COLO668 (cell line): ENCODE measurements at regions not wholly inside any gene's neighbourhood (a gene's known extent, or its start where the extent isn't known, plus 50 kb on each side); places are given as distances from the start of the nearest gene placed in this dataset.

Source experiments
- DNase-seq: peaks from one replicate; lab custom pipeline; 2025; ENCODE audit not compliant: unreplicated experiment; lab: John Stamatoyannopoulos, UW

DNA sequence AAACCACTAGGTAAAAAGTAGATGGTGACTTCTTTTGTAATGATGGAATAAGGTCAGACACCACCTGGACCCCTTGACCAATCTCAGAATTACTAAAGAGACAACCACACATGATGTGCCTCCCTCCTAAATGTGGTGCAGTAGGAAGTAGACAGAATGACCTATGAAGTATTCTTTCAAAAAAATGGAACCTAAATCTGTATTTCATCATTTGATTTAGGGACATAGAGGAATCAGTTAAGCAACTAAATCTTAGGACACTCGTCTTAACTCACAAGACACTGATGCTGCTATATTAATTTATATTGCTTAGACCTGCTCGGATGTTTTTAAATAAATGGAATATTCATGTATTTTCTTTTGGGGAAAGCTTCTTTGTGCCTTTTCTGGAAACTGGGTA, 80.9 kb upstream of the IRF2BP2 start:
- no peak for DNase-seq

DNA sequence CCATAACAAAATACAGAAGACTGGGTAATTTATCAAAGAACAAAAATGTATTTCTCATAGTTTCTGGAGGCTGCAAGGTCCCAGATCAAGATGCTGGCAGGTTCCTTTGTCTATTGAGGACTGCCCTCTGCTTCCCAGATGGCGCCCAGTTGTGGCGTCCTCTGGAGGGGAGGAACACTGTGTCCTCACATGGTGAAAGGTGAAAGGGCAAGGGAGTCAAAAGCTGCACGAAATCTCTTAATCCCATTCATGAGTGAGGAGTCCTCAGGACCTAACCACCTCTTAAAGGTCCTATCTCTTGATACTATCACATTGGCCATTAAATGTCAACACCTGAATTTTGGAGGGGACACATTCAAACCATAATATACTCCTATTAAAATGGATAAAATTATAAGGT, 79.3 kb upstream of the IRF2BP2 start:
- DNase-seq: no peak

DNA sequence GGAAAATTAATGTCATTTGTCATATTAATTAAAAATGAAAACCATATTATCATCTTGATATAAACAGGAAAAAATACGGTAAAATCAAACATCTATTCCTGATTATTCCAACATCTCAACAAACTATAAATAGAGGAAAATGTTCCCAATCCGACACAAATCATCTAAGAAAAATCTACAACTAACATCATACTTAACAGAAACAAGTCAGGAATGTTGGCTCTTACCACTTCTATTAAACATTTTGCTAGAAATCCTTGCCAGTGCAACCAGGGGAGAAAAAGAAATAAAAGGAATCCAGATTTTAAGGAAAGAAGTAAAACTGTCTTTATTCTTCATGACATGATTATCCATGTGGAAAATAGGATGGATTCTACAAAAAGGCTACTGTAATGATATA, 77.0 kb upstream of the IRF2BP2 start:
- no peak for DNase-seq

DNA sequence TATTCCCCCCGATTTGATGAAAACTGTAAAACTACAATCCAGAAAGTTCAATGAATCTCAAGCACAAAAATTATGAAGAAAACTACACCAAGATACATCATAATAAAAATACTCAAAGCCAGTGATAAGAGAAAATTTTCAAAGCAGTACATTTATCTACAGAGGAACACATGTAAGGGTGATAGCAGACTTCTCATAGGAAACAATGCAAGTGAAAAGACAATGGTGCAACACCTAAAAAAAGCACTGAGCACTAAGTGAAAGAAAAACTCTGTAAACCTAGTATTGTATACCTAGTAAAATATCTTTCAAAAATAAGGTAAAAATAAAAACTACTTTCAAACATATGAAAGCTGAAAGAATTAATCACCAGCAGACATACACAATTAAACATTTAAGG, 76.1 kb upstream of the IRF2BP2 start:
- DNase-seq: no peak

DNA sequence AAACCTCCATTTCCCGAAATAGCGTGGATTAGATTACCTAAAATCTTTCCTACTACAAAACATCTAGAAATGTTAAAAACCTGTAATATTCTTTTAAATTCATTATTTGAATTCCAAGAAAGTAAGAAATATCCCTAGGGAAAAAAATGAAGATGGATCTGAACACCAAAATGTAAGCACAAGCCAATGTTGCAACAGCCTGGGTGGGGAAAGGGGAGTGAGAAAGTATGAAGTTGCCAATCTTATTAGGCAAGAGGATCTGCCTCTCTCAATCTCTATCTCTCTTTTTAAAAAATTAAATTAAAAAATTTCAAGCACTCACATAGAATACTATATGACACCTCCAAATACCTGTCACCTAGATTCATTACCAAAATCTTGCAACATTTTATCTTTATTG, 74.9 kb upstream of the IRF2BP2 start:
- no peak for DNase-seq

DNA sequence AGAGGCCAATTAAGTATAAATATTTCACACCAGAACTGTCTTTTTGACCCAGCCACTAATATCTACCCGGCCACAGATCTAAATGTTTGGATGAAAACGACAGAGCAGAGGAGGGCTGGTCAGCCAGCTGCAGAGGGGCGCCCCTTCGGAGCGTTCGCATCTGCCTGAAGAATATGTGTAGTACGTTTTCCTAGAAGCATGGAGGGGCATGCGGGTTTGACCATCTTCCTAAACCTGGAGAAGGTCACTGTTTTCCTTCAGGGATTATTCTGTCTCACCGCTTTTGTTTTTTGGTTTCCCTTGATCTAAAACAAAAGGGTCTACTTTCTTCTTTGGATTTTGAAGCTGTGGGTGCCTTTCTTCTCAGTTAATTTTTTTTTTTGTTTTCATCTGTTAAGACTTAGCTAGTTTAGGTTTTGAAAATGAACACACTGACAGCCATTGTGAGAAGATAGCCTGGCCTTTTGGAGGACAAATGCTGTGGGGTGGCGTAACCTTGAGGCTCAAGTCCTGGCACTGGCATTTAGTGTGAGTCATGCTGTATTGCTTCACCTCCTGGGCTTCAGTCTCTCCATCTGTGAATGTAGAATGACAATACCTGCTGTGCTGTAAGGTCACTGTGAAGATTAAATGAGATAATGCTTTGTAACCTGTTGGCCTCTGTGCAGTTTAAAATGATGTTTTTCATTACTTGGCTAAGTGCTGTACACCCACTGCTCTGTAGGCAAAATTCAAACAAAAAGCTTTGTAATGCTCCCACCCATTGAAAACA, 74.1 kb upstream of the IRF2BP2 start:
- DNase-seq: no peak

DNA sequence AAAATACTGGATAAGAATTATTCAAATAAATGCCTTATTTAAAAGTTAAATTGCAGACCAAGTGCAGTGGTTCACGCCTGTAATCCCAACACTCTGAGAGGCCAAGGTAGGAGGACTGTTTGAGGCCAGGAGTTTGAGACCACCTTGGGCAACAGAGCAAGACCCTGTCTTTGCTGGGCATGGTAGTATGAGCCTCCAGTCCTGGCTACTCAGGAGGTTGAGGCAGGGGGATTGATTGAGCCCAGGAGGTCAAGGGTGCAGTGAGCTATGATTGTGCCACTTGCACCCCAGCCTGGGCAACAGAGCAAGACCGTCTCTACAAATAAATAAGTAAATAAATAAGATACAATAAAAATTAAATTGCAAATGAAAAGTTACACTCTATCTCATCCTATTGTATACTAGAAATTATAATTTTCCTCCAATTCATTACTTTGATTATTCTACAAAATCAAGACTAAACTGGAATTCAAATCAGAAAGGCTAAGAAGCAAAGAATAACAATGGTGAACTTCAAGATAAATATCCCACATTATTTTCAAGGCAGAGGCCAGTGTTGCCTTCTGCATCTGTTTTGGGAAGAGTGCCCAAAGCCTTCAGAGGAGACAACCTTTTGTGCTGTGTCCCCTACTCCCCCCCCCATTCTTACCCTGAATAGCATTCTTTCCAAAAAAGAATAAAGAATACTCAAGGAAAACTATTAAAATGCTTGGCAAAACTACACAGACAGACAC, 73.3 kb upstream of the IRF2BP2 start:
- no peak for DNase-seq

DNA sequence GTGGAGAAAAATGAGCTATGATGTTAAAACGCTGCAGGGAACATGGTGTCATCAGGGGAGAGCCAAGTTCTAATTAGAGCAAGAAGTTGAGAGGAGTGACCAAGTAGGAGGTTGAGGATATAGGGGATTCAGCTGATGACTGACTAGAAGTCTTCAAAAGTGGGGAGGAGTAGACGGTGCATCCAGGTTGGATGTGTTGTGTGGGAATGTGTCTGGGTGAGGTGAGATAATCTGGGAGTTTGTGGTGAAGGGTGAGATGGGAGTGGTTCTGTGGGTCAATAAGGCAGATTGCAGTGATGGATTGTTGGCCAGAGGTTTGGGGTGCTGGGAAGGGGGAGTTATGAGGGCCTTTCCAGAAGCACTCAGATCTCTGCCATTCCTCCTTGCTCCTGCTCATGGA, 72.0 kb upstream of the IRF2BP2 start:
- no peak for DNase-seq

DNA sequence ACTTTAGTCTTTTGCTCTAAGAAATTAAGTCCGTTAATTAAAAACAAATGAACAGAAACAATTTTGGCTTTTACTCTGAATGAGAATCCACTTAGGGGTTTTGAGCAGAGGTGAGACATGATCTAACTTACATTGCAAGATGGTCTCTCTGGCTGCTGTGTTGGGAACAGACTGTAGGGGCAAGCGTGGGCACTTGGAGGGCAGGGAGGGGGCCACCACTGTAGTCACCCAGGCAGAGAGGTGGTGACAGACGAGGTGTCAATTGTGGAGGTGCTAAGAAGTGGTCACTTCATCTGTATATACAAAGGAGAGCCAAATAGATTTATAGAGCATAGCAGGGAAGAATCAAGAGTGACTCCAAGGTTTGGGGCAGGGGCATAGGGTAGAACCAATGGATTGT, 71.1 kb upstream of the IRF2BP2 start:
- no peak for DNase-seq

DNA sequence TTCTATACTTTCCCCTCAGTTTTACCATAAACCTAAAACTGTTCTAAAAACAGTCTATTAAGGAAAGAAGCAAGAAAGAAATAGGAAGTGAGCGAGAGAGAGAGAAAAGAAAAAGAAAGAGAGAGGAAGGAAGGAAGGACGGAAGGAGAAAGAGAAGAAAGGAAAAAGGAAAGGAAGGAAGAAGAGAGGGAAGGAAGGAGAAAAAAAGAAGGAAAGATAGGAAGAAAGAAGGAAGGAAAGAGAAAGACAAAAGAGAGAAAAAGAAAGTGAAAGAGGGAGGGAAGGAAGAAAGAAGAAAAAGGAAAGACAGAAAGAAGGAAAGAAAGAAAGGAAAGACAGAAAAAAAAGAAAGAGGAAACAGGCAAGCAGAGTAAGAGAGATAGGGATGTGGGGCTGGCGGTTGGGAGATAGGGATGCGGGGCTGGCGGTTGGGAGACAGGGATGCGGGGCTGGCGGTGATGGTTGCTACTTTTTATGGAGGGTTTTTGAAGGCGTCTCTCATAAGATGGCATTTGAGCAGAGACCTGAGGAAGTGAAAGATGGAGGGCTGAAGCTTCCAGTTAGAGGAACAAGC, 70.4 kb upstream of the IRF2BP2 start:
- DNase-seq: no peak

DNA sequence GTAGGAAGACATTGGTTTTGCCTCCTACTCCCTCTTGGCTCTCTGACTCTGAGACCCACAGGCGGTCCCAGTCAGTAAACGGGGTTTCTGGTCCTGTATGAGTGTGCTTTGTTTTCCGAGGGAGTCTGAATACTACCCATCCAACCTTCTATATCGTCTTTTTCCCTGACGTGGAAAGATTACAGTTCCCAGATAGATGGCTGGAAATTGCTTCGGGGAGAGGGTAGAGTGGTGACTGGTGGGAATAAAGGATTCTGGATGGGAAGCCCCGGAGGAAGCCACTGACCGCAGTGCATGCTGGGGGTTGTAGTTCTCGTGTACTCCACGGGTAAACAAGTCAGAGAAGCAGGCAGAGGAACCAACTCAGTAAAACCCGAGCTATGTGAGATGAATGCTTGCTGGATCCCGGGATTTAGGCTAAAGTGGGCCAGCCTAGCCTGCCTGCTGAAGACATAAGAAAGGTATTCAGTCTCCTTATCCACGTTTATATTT, 66.2 kb upstream of the IRF2BP2 start:
- DNase-seq: peak; percentile 88

DNA sequence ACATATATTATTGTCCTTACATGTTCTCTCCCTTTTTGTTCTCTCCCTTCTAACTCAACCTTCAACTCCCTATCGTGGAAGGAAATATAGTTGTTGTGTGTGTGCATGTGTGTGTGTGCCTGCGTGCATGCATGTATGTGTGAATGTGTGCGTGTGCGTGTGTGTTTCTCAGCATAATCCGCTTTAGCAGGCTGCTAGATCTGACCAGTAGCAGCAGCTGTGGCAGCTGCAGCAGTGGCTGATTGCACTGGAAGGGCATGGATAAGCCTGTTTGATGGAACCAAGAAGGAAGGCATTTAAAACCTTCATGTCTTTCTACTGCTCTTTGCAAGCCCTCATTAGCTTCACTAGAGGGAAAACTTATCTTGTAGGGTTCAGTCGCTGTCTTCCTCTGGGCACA, 65.6 kb upstream of the IRF2BP2 start:
- DNase-seq: no peak

DNA sequence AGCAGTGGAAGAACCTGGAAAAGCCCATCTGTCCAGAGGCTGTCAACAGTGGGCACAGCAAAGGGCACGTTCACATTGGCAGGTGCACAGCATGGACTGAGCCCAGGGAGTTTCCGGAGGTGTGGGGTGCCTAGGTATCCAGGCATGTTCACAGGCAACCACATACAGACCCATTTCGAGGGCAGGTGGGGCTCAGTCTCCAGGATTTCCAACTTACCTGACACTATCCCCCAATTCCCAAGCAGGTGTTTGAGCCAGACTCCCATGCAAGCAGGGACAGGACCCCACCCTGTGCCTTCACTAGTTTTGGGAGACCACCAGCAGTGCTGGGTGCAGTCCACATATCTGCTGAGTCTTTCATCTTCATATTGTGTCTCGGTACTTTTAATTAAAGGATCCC, 65.0 kb upstream of the IRF2BP2 start:
- no peak for DNase-seq

DNA sequence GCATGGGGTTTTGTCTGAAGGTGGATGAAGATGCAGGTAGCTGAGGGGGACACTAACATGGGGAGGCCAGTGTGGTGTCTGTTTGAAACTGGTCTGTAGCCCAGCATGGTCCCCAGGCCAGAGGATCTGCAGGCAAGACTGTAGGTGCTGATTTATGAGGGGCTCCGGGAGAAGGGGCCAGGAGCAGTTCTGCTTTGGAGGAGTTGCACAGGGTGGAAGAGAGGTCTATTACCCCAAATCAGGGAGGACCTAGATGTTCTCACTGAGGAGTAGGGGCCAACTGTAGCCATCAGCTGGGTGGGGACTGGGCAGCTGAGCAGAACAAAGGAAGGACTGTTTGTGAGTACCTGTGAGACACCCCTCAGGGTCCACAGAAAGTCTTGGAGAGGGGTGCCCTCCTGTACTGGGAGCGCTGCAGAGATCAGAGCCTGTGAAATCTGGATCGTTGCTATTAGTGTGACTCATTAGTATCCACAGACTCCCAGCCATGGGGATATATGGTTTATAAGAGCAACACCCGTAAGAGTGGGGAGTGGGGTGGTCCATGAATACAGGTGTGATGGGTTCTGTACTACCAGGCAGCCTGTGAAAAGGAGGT, 64.3 kb upstream of the IRF2BP2 start:
- DNase-seq: no peak

DNA sequence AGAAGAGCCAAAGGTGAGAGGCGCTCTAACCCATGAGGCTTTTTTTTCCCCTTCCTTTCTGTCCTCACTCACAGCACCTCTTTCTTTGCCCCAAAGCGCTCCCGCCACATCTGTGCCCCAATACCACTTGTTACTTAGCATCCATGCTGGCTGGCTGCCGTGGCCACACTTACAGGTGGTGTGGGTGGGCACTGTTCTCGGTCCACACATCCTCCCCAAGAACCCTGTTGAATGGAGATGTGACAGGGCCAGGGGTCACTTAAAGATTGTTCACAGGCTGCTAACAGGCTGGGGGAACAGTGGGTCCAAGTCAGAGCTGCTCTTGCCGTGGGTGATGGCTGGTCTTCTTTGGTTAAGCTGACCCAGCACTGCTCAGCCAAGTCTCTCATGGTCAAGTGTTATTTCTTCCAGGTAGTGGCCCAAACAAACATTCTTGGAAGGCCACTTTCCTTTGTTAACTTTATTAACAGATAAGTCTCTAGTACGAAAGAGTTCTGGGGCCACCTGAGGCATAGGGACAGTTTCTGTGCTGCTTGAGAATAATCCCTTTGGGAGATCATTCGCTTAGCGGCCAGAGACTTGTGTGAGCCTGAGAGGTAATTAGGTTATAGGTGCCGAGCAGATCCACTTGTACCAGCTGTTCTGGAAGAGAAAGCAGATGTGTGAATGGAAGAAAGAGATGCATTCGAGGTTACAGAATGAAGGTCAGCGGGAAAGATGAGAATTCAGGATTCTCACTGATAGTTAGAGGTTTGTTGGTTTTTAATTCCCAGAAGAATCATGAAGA, 62.6 kb upstream of the IRF2BP2 start:
- DNase-seq: no peak

DNA sequence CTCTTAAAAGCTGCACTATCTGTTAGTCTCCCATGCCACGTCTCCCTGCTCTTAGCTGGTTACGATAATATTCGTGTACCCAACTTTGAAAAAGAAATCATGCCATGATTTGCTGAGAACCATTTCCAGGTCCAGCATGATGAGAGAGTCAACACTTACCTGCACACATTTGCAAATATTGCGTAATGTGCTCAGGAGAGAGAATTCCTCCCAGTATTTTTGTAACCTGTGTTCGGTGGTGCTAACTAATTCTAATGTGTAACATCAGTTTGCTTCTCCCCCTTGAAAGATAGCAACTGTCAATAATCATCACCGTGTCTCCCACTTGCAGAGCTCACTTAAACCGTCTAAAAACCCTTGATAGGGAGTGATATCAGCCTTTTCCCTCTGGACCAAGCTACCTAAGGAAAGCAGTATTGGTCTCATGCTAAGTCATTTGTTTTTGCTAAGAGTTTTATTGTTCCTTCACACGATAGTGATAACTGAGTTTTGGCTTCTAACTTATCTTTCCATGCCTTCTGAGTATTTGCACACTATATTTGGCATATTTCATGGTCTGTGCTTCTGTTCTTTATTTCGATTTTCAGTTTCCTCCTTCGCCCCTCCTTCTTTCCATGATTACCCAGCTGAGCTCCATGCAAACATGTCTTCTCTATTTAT, 61.1 kb upstream of the IRF2BP2 start:
- DNase-seq: no peak

DNA sequence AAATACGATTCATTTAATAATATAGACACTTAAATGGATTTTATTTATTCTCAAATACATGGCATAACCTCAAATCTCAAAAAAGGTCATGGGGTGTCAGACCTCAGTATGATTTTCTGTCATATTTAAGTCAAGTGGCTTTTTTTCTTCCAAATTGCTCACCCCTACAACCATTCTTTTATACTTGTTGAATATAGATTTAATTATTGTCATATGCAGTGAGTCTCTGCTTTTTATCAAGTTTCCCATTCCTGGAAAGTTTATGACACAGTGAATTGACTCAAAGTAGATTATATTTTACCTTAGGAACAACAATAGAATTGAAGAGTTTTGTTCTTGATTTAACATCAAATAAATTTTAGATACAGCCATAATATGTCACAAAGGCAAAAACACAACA, 59.5 kb upstream of the IRF2BP2 start:
- DNase-seq: no peak

DNA sequence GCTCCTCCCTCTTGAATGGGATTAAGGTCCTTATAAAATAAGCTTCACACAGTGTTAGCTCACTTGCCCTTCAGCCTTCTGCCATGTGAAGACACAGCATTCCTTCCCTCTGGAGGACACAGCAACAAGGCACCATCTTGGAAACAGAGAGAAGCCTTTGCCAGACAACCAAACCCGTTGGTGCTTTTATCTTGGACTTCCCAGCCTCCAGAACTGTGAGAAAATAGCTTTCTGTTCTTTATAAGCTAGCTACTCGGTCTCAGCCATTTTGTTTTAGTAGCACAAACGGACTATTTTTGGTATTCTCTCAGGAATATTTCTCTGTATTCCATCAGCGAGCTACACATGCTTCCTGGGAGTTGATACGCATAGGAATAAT, 58.6 kb upstream of the IRF2BP2 start:
- DNase-seq: no peak

DNA sequence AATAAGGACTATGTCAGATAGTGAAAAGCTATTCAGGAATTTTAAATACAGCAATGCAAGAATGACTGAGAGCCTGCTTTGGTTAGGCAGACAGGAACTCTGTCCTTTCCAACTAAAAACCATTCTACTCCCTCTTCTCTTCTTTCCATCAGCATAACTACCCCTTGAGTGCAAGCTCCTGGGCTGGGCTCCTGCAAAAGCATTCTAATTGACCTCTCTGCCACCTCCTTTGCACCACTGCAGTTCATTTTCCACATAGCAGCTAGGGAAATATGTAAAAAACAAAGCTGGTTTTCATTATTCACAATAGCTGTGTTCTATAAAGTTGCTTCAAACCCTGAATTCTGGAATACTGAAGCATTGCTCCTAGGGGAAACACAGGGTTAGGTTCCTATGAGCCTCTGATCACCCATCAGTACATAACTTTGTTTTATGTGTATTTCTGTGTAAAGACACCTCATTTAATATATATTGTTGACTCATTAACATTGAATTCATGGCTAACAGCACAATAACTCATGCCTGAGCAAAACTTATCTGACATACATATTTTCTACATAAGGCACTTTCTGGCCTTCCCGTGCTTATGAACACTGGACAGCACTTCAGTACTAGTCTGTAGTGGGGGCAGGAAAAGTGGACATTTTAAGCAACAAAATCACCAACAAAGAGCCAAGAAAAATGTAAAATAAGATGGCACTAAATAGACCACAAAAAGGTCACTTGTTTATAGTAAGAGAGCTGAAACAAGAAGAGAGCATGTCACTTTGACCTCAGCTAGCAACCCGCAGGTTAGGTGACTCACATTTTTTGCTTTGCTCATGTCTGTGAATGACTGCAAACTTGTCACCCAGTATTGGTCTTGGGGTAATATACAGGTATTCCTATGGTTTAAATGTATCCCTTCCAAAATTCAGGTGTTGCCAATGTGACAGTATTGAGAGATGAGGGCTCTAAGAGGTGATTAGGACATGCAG, 57.9 kb upstream of the IRF2BP2 start:
- DNase-seq: no peak
